Skeletal muscle satellite cell (primary cell): ENCODE measurements at regions not wholly inside any gene's neighbourhood (a gene's known extent, or its start where the extent isn't known, plus 50 kb on each side); places are given as distances from the start of the nearest gene placed in this dataset.
"Not testable (repeated sequence)": the region's sequence is repeated elsewhere in the genome, so short reads cannot be mapped to it uniquely, and the experiment has no call there.

Source experiments
- H3K27me3 ChIP-seq: 2 replicates; pipeline ENCODE4 v1.7.0; 2013; ENCODE audit warnings: low read length; ENCODE audit not compliant: control insufficient read depth, insufficient read depth
- H3K36me3 ChIP-seq: 2 replicates; pipeline ENCODE4 v1.7.0; 2013; ENCODE audit warnings: mild to moderate bottlenecking, control low read depth, low read length; ENCODE audit not compliant: insufficient read depth
- H3K4me1 ChIP-seq: 2 replicates; pipeline ENCODE4 v1.7.0; 2013; ENCODE audit warnings: low read length; ENCODE audit not compliant: control insufficient read depth, insufficient read depth
- H3K4me2 ChIP-seq: 2 replicates; pipeline ENCODE4 v1.7.0; 2013; ENCODE audit warnings: mild to moderate bottlenecking, low read length
- H3K4me3 ChIP-seq: 2 replicates; pipeline ENCODE4 v1.7.0; 2013; ENCODE audit warnings: low read length
- H3K9ac ChIP-seq: 2 replicates; pipeline ENCODE4 v1.7.0; 2013; ENCODE audit warnings: mild to moderate bottlenecking, low read depth, low read length, moderate library complexity
- H3K9me3 ChIP-seq: replicated peaks from 2 replicates; pipeline ENCODE4 v1.7.0; 2013; ENCODE audit warnings: mild to moderate bottlenecking, control low read depth, low read length

GRCh38 chr9:616694-617093 lies 224.8 kb upstream of the DMRT1 start:
- H3K9me3 ChIP-seq: no peaks in the 10 kb centered on the region
- no peak overlapping the region for H3K4me2 ChIP-seq
- H3K4me3 ChIP-seq: no peak overlapping the region
- no peak overlapping the region for H3K9ac ChIP-seq
- H3K27me3 ChIP-seq: no peaks in the 10 kb centered on the region
- H3K36me3 ChIP-seq: no peaks in the 10 kb centered on the region
- H3K4me1 ChIP-seq: peaks cover 40% of the 10 kb centered on the region

GRCh38 chr9:617445-618085 lies 223.9 kb upstream of the DMRT1 start:
- peaks cover 41% of the 10 kb centered on the region for H3K4me1 ChIP-seq
- H3K4me3 ChIP-seq: no peak overlapping the region
- no peak overlapping the region for H3K4me2 ChIP-seq
- no peak overlapping the region for H3K9ac ChIP-seq
- H3K9me3 ChIP-seq: no peaks in the 10 kb centered on the region
- H3K36me3 ChIP-seq: no peaks in the 10 kb centered on the region
- no peaks in the 10 kb centered on the region for H3K27me3 ChIP-seq

GRCh38 chr9:618478-618877 lies 223.0 kb upstream of the DMRT1 start:
- H3K27me3 ChIP-seq: no peaks in the 10 kb centered on the region
- no peak overlapping the region for H3K4me3 ChIP-seq
- no peak overlapping the region for H3K4me2 ChIP-seq
- peaks cover 41% of the 10 kb centered on the region for H3K4me1 ChIP-seq
- H3K36me3 ChIP-seq: no peaks in the 10 kb centered on the region
- H3K9ac ChIP-seq: peak overlapping the region; percentile 42
- no peaks in the 10 kb centered on the region for H3K9me3 ChIP-seq

- Histone ChIP-seq H3K4me1 (peaks cover 45% of the 10 kb centered on the region), H3K4me3 (peak overlapping the region; percentile 35), H3K9me3 (no peaks in the 10 kb centered on the region), H3K27me3 (no peaks in the 10 kb centered on the region), H3K36me3 (no peaks in the 10 kb centered on the region), H3K9ac (peak overlapping the region; percentile 29), H3K4me2 (peak overlapping the region; percentile 63)
Measured at GRCh38 chr9:621201-621855, 220.2 kb upstream of the DMRT1 start.

GRCh38 chr9:624935-625500 lies 216.5 kb upstream of the DMRT1 start:
- Histone ChIP-seq H3K4me2 (no peak overlapping the region), H3K4me1 (peaks cover 31% of the 10 kb centered on the region), H3K9ac (no peak overlapping the region)

GRCh38 chr9:625613-626012 lies 215.9 kb upstream of the DMRT1 start:
- no peaks in the 10 kb centered on the region for H3K9me3 ChIP-seq
- H3K4me1 ChIP-seq: peaks cover 32% of the 10 kb centered on the region
- peak overlapping the region; percentile 20 for H3K9ac ChIP-seq
- H3K27me3 ChIP-seq: no peaks in the 10 kb centered on the region
- no peaks in the 10 kb centered on the region for H3K36me3 ChIP-seq
- peak overlapping the region; percentile 23 for H3K4me2 ChIP-seq
- no peak overlapping the region for H3K4me3 ChIP-seq

More at GRCh38 chr9:624935-625500, 216.5 kb upstream of the DMRT1 start:
- Histone ChIP-seq H3K27me3 (no peaks in the 10 kb centered on the region), H3K36me3 (no peaks in the 10 kb centered on the region), H3K4me3 (no peak overlapping the region), H3K9me3 (no peaks in the 10 kb centered on the region)

- peak overlapping the region; percentile 20 for H3K9ac ChIP-seq
- not testable (repeated sequence) for H3K36me3 ChIP-seq, H3K4me3 ChIP-seq, H3K9me3 ChIP-seq, H3K27me3 ChIP-seq
- peak overlapping the region; percentile 23 for H3K4me2 ChIP-seq
- H3K4me1 ChIP-seq: peaks cover 33% of the 10 kb centered on the region
Measured at GRCh38 chr9:626114-626513, 215.4 kb upstream of the DMRT1 start.

- Histone ChIP-seq H3K9ac (peak overlapping the region; percentile 20), H3K4me1 (peaks cover 33% of the 10 kb centered on the region), H3K4me2 (peak overlapping the region; percentile 23), H3K36me3 (no peaks in the 10 kb centered on the region), H3K4me3 (no peak overlapping the region), H3K27me3 (no peaks in the 10 kb centered on the region), H3K9me3 (no peaks in the 10 kb centered on the region)
Measured at GRCh38 chr9:626596-626995, 214.9 kb upstream of the DMRT1 start.

GRCh38 chr9:627336-627970 lies 214.0 kb upstream of the DMRT1 start:
- no peaks in the 10 kb centered on the region for H3K36me3 ChIP-seq
- H3K4me2 ChIP-seq: no peak overlapping the region
- H3K4me3 ChIP-seq: no peak overlapping the region
- no peaks in the 10 kb centered on the region for H3K9me3 ChIP-seq
- no peaks in the 10 kb centered on the region for H3K27me3 ChIP-seq
- H3K9ac ChIP-seq: no peak overlapping the region
- H3K4me1 ChIP-seq: peaks cover 37% of the 10 kb centered on the region

- no peak overlapping the region for H3K4me2 ChIP-seq
- H3K36me3 ChIP-seq: no peaks in the 10 kb centered on the region
- peaks cover 37% of the 10 kb centered on the region for H3K4me1 ChIP-seq
- H3K27me3 ChIP-seq: no peaks in the 10 kb centered on the region
- H3K4me3 ChIP-seq: no peak overlapping the region
- no peaks in the 10 kb centered on the region for H3K9me3 ChIP-seq
- H3K9ac ChIP-seq: no peak overlapping the region
Measured at GRCh38 chr9:629146-629545, 212.4 kb upstream of the DMRT1 start.

GRCh38 chr9:630817-631216 lies 210.7 kb upstream of the DMRT1 start:
- Histone ChIP-seq H3K9me3 (no peaks in the 10 kb centered on the region), H3K27me3 (no peaks in the 10 kb centered on the region), H3K4me1 (peaks cover 26% of the 10 kb centered on the region), H3K4me3 (no peak overlapping the region), H3K36me3 (no peaks in the 10 kb centered on the region), H3K9ac (no peak overlapping the region), H3K4me2 (peak overlapping the region; percentile 24)
